ENCODE measurements at regions not wholly inside any gene's neighbourhood (a gene's known extent, or its start where the extent isn't known, plus 50 kb on each side); places are given as distances from the start of the nearest gene placed in this dataset. TPM values are rescaled to one million over a fixed set of nuclear protein-coding genes. Genes with fewer than 3 reads are reported as not detected.

Small RNA genes lying in the stretch of these regions (small RNA-seq; reads per million reads assigned to genes)
- gene AC092902.1 (ENCODE audit: insufficient read depth) (not detected), gene AF186996.2 (ENCODE audit: insufficient read depth) (not detected), gene AF186996.3 (ENCODE audit: insufficient read depth) (not detected), gene MIR548I1 (ENCODE audit: insufficient read depth) (not detected), gene SNRPCP11 (ENCODE audit: insufficient read depth) (not detected)

Measured in mesendoderm (in vitro differentiated cells).